ENCODE measurements at regions not wholly inside any gene's neighbourhood (a gene's known extent, or its start where the extent isn't known, plus 50 kb on each side); places are given as distances from the start of the nearest gene placed in this dataset.

DNA sequence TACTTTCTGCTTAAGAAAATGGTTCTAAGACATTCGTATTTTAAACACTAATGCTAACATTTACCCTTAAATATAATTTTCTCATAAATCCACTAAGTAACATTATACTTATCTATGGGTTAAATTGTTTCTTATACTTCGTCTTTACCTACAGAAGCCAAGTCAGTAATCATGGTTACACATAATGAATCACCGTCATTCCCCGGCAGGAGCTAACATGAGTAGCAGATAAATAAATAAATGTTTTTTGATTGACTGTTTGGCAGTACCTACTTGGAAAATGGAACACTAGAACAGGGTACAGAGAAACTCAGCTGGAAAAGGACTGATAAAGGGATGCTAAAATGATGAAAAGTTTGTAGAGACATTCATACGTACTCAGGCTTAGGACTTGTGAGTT, 430.4 kb downstream of the ACTRT1 start:
- no peak for TF ChIP-seq POLR2A (IDR thresholded peaks at IDR 0.05; ENCODE audit: control extremely low read depth in 1 of 2, low read depth in 2 of 2, low read length in 2 of 2)
- no peak for TF ChIP-seq EZH2 (IDR thresholded peaks at IDR 0.05; ENCODE audit: low read depth, low read length, severe bottlenecking)
- TF ChIP-seq, protein P1, sequence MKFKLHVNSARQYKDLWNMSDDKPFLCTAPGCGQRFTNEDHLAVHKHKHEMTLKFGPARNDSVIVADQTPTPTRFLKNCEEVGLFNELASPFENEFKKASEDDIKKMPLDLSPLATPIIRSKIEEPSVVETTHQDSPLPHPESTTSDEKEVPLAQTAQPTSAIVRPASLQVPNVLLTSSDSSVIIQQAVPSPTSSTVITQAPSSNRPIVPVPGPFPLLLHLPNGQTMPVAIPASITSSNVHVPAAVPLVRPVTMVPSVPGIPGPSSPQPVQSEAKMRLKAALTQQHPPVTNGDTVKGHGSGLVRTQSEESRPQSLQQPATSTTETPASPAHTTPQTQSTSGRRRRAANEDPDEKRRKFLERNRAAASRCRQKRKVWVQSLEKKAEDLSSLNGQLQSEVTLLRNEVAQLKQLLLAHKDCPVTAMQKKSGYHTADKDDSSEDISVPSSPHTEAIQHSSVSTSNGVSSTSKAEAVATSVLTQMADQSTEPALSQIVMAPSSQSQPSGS (IDR thresholded peaks at IDR 0.05; ENCODE audit: low read length) = no peak
